ENCODE measurements at regions not wholly inside any gene's neighbourhood (a gene's known extent, or its start where the extent isn't known, plus 50 kb on each side); places are given as distances from the start of the nearest gene placed in this dataset.
A peak's percentile ranks its signal among the peaks of the same experiment; 100 is the strongest.
"Not testable (repeated sequence)": the region's sequence is repeated elsewhere in the genome, so short reads cannot be mapped to it uniquely, and the experiment has no call there.

GRCh38 chr5:92179651-92180050 lies 796.5 kb upstream of the ARRDC3 start:
- ATAC-seq (ENCODE audit: low FRiP score) (no peak), DNase-seq (no peak)
- Histone ChIP-seq H3K27me3 (ENCODE audit: control insufficient read depth in 1 of 2, insufficient read depth in 2 of 2, low read length in 1 of 2) (no peaks in the 10 kb centered on the region), H3K4me1 (ENCODE audit: control insufficient read depth in 1 of 2, insufficient read depth in 2 of 2, low read length in 2 of 2) (no peaks in the 10 kb centered on the region), H3K36me3 (ENCODE audit: control insufficient read depth in 1 of 2, insufficient read depth in 2 of 2, low read length in 1 of 2) (no peaks in the 10 kb centered on the region), H3K27ac (ENCODE audit: low read depth in 1 of 2, low read length in 2 of 2) (no peak overlapping the region), H3K9me3 (ENCODE audit: control insufficient read depth, low read length) (no peaks in the 10 kb centered on the region), H3K4me3 (ENCODE audit: low read length in 2 of 2) (no peak overlapping the region)
- 20 to 38% methylated on average over 1 of the region's 1 CpG for WGBS, 2 donors
- intact Hi-C loops (cut with DNase I) = no loop called here

GRCh38 chr5:92177926-92178487 lies 794.9 kb upstream of the ARRDC3 start:
- DNase-seq (no peak), ATAC-seq (ENCODE audit: low FRiP score) (no peak)
- no peak overlapping the region for H3K27ac ChIP-seq (ENCODE audit: low read depth in 1 of 2, low read length in 2 of 2)
- 41 to 49% methylated on average over 1 of the region's 1 CpG for WGBS, 2 donors
- H3K36me3 ChIP-seq (ENCODE audit: control insufficient read depth in 1 of 2, insufficient read depth in 2 of 2, low read length in 1 of 2) = no peaks in the 10 kb centered on the region
- H3K4me1 ChIP-seq (ENCODE audit: control insufficient read depth in 1 of 2, insufficient read depth in 2 of 2, low read length in 2 of 2) = no peaks in the 10 kb centered on the region
- H3K4me3 ChIP-seq (ENCODE audit: low read length in 2 of 2) = no peak overlapping the region
- H3K27me3 ChIP-seq (ENCODE audit: control insufficient read depth in 1 of 2, insufficient read depth in 2 of 2, low read length in 1 of 2) = no peaks in the 10 kb centered on the region
- H3K9me3 ChIP-seq (ENCODE audit: control insufficient read depth, low read length) = no peaks in the 10 kb centered on the region
- intact Hi-C loops (cut with DNase I) = no loop called here

- intact Hi-C loops (cut with DNase I) = no loop called here
- no peaks in the 10 kb centered on the region for H3K9me3 ChIP-seq (ENCODE audit: control insufficient read depth, low read length)
- H3K27me3 ChIP-seq (ENCODE audit: control insufficient read depth in 1 of 2, insufficient read depth in 2 of 2, low read length in 1 of 2) = no peaks in the 10 kb centered on the region
- DNase-seq (no peak), ATAC-seq (ENCODE audit: low FRiP score) (no peak)
- H3K4me1 ChIP-seq (ENCODE audit: control insufficient read depth in 1 of 2, insufficient read depth in 2 of 2, low read length in 2 of 2) = no peaks in the 10 kb centered on the region
- 80 to 87% methylated on average over 2 of the region's 2 CpGs for WGBS, 2 donors
- no peak overlapping the region for H3K27ac ChIP-seq (ENCODE audit: low read depth in 1 of 2, low read length in 2 of 2)
- H3K4me3 ChIP-seq (ENCODE audit: low read length in 2 of 2) = no peak overlapping the region
- H3K36me3 ChIP-seq (ENCODE audit: control insufficient read depth in 1 of 2, insufficient read depth in 2 of 2, low read length in 1 of 2) = no peaks in the 10 kb centered on the region
Observed at GRCh38 chr5:92163906-92164305, 780.8 kb upstream of the ARRDC3 start.

- no peak for DNase-seq
- intact Hi-C loops (cut with DNase I) = no loop called here
- WGBS, 2 donors = 47 to 51% methylated on average over 2 of the region's 2 CpGs
- Histone ChIP-seq H3K27me3 (ENCODE audit: control insufficient read depth in 1 of 2, insufficient read depth in 2 of 2, low read length in 1 of 2) (no peaks in the 10 kb centered on the region), H3K4me3 (ENCODE audit: low read length in 2 of 2) (no peak overlapping the region), H3K36me3 (ENCODE audit: control insufficient read depth in 1 of 2, insufficient read depth in 2 of 2, low read length in 1 of 2) (no peaks in the 10 kb centered on the region), H3K27ac (ENCODE audit: low read depth in 1 of 2, low read length in 2 of 2) (no peak overlapping the region), H3K4me1 (ENCODE audit: control insufficient read depth in 1 of 2, insufficient read depth in 2 of 2, low read length in 2 of 2) (no peaks in the 10 kb centered on the region), H3K9me3 (ENCODE audit: control insufficient read depth, low read length) (no peaks in the 10 kb centered on the region)
- no peak for ATAC-seq (ENCODE audit: low FRiP score)
Observed at GRCh38 chr5:92147798-92148197, 764.7 kb upstream of the ARRDC3 start.

- no peaks in the 10 kb centered on the region for H3K36me3 ChIP-seq (ENCODE audit: control insufficient read depth in 1 of 2, insufficient read depth in 2 of 2, low read length in 1 of 2)
Observed at GRCh38 chr5:92147266-92147665, 764.1 kb upstream of the ARRDC3 start.

GRCh38 chr5:92145852-92146251 lies 762.7 kb upstream of the ARRDC3 start:
- intact Hi-C loops (cut with DNase I) = no loop called here
- Histone ChIP-seq H3K36me3 (ENCODE audit: control insufficient read depth in 1 of 2, insufficient read depth in 2 of 2, low read length in 1 of 2) (no peaks in the 10 kb centered on the region), H3K27me3 (ENCODE audit: control insufficient read depth in 1 of 2, insufficient read depth in 2 of 2, low read length in 1 of 2) (no peaks in the 10 kb centered on the region), H3K27ac (ENCODE audit: low read depth in 1 of 2, low read length in 2 of 2) (no peak overlapping the region), H3K9me3 (ENCODE audit: control insufficient read depth, low read length) (no peaks in the 10 kb centered on the region), H3K4me1 (ENCODE audit: control insufficient read depth in 1 of 2, insufficient read depth in 2 of 2, low read length in 2 of 2) (no peaks in the 10 kb centered on the region), H3K4me3 (ENCODE audit: low read length in 2 of 2) (no peak overlapping the region)
- no peak for DNase-seq
- ATAC-seq (ENCODE audit: low FRiP score) = no peak
- WGBS, 2 donors = 70 to 83% methylated on average over 3 of the region's 3 CpGs

More at GRCh38 chr5:92147266-92147665, 764.1 kb upstream of the ARRDC3 start:
- intact Hi-C loops (cut with DNase I) = no loop called here
- Histone ChIP-seq H3K9me3 (ENCODE audit: control insufficient read depth, low read length) (no peaks in the 10 kb centered on the region), H3K4me1 (ENCODE audit: control insufficient read depth in 1 of 2, insufficient read depth in 2 of 2, low read length in 2 of 2) (no peaks in the 10 kb centered on the region), H3K27ac (ENCODE audit: low read depth in 1 of 2, low read length in 2 of 2) (no peak overlapping the region), H3K27me3 (ENCODE audit: control insufficient read depth in 1 of 2, insufficient read depth in 2 of 2, low read length in 1 of 2) (no peaks in the 10 kb centered on the region), H3K4me3 (ENCODE audit: low read length in 2 of 2) (no peak overlapping the region)
- 42 to 44% methylated on average over 3 of the region's 3 CpGs for WGBS, 2 donors
- DNase-seq (no peak), ATAC-seq (ENCODE audit: low FRiP score) (peak; percentile 28)

GRCh38 chr5:92144824-92145223 lies 761.7 kb upstream of the ARRDC3 start:
- 69 to 74% methylated on average over 3 of the region's 3 CpGs for WGBS, 2 donors
- intact Hi-C loops (cut with DNase I) = no loop called here
- H3K9me3 ChIP-seq (ENCODE audit: control insufficient read depth, low read length) = no peaks in the 10 kb centered on the region

GRCh38 chr5:92132294-92132908 lies 749.3 kb upstream of the ARRDC3 start:
- H3K36me3 ChIP-seq (ENCODE audit: control insufficient read depth in 1 of 2, insufficient read depth in 2 of 2, low read length in 1 of 2); H3K27me3 ChIP-seq (ENCODE audit: control insufficient read depth in 1 of 2, insufficient read depth in 2 of 2, low read length in 1 of 2); DNase-seq; H3K4me3 ChIP-seq (ENCODE audit: low read length in 2 of 2); H3K9me3 ChIP-seq (ENCODE audit: control insufficient read depth, low read length); H3K4me1 ChIP-seq (ENCODE audit: control insufficient read depth in 1 of 2, insufficient read depth in 2 of 2, low read length in 2 of 2); ATAC-seq (ENCODE audit: low FRiP score); intact Hi-C loops (cut with DNase I); H3K27ac ChIP-seq (ENCODE audit: low read depth in 1 of 2, low read length in 2 of 2): not testable (repeated sequence)
- 64 to 78% methylated on average over 5 of the region's 5 CpGs for WGBS, 2 donors

More at GRCh38 chr5:92144824-92145223, 761.7 kb upstream of the ARRDC3 start:
- Histone ChIP-seq H3K27me3 (ENCODE audit: control insufficient read depth in 1 of 2, insufficient read depth in 2 of 2, low read length in 1 of 2) (no peaks in the 10 kb centered on the region), H3K4me1 (ENCODE audit: control insufficient read depth in 1 of 2, insufficient read depth in 2 of 2, low read length in 2 of 2) (no peaks in the 10 kb centered on the region), H3K27ac (ENCODE audit: low read depth in 1 of 2, low read length in 2 of 2) (no peak overlapping the region), H3K4me3 (ENCODE audit: low read length in 2 of 2) (no peak overlapping the region), H3K36me3 (ENCODE audit: control insufficient read depth in 1 of 2, insufficient read depth in 2 of 2, low read length in 1 of 2) (no peaks in the 10 kb centered on the region)
- ATAC-seq (ENCODE audit: low FRiP score) (no peak), DNase-seq (no peak)

- H3K9me3 ChIP-seq (ENCODE audit: control insufficient read depth, low read length) = no peaks in the 10 kb centered on the region
- H3K27me3 ChIP-seq (ENCODE audit: control insufficient read depth in 1 of 2, insufficient read depth in 2 of 2, low read length in 1 of 2) = no peaks in the 10 kb centered on the region
- H3K4me1 ChIP-seq (ENCODE audit: control insufficient read depth in 1 of 2, insufficient read depth in 2 of 2, low read length in 2 of 2) = no peaks in the 10 kb centered on the region
- DNase-seq (no peak), ATAC-seq (ENCODE audit: low FRiP score) (no peak)
- WGBS, 2 donors = 42 to 50% methylated on average over 1 of the region's 1 CpG
- no peak overlapping the region for H3K4me3 ChIP-seq (ENCODE audit: low read length in 2 of 2)
- intact Hi-C loops (cut with DNase I) = no loop called here
- H3K27ac ChIP-seq (ENCODE audit: low read depth in 1 of 2, low read length in 2 of 2) = no peak overlapping the region
- H3K36me3 ChIP-seq (ENCODE audit: control insufficient read depth in 1 of 2, insufficient read depth in 2 of 2, low read length in 1 of 2) = no peaks in the 10 kb centered on the region
Observed at GRCh38 chr5:92126182-92126581, 743.1 kb upstream of the ARRDC3 start.
